GM03348 (cell line): ENCODE measurements at regions not wholly inside any gene's neighbourhood (a gene's known extent, or its start where the extent isn't known, plus 50 kb on each side); places are given as distances from the start of the nearest gene placed in this dataset.
"Not testable (repeated sequence)": the region's sequence is repeated elsewhere in the genome, so short reads cannot be mapped to it uniquely, and the experiment has no call there.

Experiments
- DNase-seq: peaks from one replicate; pipeline ENCODE4 v3.0.0; 2012; ENCODE audit warnings: low spot score

- DNase-seq: no peak
Observed at GRCh38 chr5:152107220-152107619, 182.6 kb upstream of the GLRA1 start.

- DNase-seq: no peak
Observed at GRCh38 chr5:152106571-152106970, 181.9 kb upstream of the GLRA1 start.

DNA sequence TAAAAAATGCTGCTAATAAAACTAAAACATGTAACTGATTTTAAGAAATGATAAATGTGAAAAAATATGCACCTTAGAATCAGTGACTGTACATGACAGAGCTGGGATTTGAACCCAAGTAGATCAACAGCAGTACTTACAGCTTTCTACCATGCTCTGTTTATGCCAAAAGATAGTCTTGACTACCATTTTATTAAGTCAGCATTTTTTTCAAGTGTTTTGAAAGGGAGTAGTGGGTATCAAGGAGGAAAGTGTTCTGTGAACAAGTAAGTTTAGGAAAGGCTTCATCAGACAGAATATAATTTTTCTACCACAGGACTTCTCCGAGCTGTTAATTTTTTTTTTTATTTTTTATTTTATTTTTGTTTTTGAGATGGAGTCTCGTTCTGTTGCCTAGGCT, 180.4 kb upstream of the GLRA1 start:
- no peak for DNase-seq

- DNase-seq: no peak
Observed at GRCh38 chr5:152104211-152104610, 179.6 kb upstream of the GLRA1 start.

- not testable (repeated sequence) for DNase-seq
Observed at GRCh38 chr5:152102908-152103307, 178.3 kb upstream of the GLRA1 start.

- no peak for DNase-seq
Observed at GRCh38 chr5:152102057-152102456, 177.4 kb upstream of the GLRA1 start.

- DNase-seq: no peak
Observed at GRCh38 chr5:152100462-152100861, 175.8 kb upstream of the GLRA1 start.

DNA sequence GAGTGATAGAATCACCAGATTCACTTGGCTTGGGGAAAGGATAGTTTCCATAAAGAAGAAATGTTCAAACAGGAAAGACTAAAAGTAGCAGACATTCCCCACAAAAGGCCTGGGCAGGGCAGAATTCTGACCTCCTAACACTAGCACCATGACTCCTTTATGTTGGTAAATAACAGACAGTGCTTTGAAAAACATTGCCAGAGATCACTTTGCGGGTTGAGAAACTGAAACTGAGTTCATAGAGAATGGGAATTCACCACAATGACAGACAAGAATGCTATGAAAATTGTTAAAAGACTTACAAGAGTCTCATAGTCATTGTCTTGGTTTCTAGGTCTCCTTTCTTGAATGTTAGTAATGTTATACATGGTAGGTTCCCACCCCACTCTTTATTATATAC, 172.5 kb upstream of the GLRA1 start:
- DNase-seq: no peak

DNA sequence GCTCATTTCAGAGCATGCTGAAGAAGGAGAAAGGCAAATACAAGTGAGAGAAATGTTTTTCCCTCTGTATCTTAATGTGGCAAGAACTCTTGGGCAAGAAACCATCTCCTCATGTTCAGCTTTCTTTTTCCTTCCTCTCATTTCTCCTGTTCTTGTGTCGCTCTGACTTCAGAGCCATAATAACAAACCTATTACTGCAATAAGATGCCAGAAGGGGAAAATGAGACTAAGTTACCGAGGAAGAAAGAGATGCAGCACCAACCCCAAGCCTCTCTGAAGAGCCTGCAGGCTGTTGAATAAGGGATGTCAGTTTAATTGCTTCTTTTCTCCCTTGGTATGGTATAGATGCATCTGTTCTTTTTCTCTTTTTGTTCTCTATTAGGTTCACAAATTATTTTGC, 170.1 kb upstream of the GLRA1 start:
- no peak for DNase-seq

DNA sequence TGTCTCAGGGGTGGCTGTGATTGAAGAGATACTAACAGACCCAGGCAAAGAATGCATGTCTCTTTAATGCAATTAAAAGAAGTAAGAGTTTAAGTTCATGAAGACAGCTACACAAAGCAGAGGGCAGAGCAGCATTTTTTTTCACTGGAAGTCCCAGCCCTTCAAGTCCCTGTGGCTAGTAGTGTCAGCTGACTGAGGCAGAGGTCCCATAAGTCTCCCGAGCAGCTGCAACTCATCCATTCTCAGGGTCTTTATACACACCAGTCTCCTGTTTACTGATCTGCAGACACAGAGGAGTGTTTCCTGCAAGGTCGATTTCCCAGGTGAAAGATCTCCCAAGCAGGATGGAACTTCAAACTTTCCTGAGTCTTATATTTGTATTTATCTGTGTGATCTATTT, 169.4 kb upstream of the GLRA1 start:
- no peak for DNase-seq

- no peak for DNase-seq
Observed at GRCh38 chr5:152092580-152092979, 167.9 kb upstream of the GLRA1 start.

GRCh38 chr5:152089644-152090043, 165.0 kb upstream of the GLRA1 start:
- DNase-seq: no peak

DNA sequence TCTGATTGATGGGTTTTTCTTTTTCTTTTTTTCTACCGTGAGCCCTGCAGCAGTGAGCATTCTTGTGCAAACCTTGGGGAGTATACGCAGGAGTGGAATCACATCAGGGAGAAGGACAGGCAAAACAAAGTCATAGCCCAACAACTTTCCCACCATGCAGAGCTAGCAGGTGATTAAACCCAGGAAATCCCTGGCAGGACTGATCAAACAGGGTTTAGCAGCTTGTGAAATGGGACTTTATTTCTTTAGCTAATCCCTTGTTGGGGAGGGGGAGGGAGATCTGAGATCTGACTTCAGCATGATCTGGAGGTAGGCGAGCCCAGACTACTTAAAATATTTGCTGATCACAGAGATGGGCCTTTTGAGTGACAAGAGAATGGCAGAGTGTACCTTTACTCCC, 162.0 kb upstream of the GLRA1 start:
- DNase-seq: no peak

- DNase-seq: no peak
Observed at GRCh38 chr5:152084476-152084875, 159.8 kb upstream of the GLRA1 start.

DNA sequence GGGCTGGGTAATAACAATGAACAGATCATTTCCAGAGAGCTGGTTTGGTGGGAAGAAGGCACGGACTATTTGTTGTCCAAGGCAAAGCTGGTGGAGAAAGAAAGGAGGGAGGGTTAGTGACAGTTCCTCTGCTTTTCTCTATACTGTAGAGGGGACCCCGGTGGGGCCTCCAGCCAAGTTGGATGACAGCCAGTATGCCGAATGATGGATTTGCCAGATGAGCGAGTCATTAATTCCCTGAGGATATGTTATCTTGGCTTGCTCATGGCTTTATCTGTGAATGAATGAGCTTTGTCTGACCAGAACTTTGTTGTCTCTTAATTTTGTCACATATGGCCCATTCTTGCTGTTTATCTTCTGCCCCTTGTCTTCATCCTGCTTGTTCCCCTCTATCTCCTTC, 158.6 kb upstream of the GLRA1 start:
- DNase-seq: no peak

DNA sequence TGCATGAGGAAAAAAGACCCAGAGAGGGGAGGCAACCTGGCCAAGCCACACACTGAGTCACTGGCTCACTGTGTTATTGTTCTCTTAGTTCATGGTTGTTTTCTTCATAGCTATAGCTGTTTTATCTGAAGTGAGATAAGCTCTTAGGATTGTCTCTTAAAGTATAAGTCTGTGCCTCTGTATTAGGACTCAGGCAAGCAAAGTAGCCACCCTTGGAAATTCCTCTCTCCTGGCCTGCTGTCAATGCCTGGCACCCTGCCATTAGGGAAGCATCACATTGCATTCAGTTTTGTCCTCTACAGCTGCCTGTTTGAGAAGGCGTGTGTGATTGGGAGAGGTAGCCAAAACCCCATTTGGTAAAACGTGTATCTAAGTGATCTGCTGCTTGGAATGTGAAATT, 147.4 kb upstream of the GLRA1 start:
- no peak for DNase-seq

DNA sequence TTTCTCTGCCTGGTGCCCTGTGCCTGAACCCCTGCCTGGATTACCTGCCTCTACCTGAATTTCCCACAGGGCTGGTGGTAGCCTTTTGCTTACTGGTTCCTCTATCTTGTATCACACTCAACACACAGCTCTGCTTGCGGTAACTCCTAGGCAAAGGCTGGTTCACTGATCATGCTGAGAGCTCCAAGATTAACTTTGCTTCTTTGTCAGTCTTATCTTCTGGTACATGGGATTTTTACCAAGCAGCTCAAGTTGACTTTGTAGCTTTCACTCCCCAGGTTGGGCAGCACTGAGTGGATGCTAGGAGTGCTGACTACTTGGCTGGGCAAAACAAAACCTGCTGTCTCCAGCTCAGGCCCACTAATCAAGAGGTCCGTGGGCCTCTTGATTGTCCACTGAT, 145.9 kb upstream of the GLRA1 start:
- DNase-seq: no peak

DNA sequence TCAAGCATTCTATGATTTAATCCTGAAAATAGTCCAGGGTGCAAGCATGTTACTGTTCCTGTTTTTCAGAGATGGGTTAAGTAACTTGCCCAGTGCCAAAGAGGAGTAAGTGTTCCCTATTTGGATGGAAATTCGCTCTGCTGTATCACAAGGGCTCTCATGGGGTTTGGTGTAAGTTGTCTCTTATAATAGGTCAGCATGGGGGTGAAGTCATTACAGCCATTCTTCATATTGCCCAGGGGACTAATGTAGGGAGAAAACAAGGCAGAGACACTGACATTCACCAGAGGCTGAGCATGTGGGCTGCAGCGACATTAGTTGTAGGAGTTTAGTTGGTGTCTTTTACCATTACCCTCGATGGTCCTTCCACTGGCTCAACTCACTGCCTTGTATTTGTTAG, 142.1 kb upstream of the GLRA1 start:
- no peak for DNase-seq

DNA sequence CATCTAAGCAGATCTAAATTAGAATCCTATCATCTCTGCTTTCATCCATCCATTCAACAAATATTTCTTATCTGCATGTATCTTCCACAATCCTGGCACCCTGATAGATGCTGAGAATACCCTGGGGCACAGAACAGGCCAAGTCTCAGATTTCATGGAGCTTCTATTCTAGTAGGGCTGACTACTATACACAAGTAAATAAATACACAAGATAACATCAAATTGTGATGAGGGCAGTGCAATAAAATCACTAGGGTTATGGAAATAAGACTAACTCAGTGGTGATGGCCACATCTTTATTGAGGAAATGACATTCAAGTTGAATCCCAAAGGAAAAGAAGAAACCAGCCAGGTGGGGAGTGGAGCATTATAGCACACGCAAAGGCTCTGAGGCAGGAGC, 138.4 kb upstream of the GLRA1 start:
- no peak for DNase-seq

DNA sequence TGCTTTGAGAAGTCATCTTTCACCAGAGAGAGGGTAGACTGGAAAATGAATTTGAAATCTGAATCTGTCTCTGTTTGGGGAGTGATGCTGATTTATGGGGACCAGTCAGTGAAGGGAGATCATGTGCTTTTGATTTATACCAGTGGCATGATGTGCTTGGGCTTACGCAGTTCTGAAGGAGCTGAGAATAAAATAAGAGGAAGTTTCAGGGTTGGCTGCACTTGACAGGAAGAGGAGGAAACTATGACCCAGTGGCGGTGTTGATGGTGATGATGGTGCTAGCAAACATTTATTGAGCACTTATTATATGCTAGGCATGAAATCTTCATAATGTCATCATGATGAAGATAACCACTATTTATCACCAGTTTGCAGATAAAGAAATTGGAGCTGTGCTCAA, 136.4 kb upstream of the GLRA1 start:
- DNase-seq: no peak

- no peak for DNase-seq
Observed at GRCh38 chr5:152058267-152058666, 133.6 kb upstream of the GLRA1 start.

- no peak for DNase-seq
Observed at GRCh38 chr5:152056931-152057330, 132.3 kb upstream of the GLRA1 start.

- no peak for DNase-seq
Observed at GRCh38 chr5:152052470-152052869, 127.8 kb upstream of the GLRA1 start.

- DNase-seq: no peak
Observed at GRCh38 chr5:152051499-152052454, 127.1 kb upstream of the GLRA1 start.
